GM19455 (cell line): ENCODE measurements at regions not wholly inside any gene's neighbourhood (a gene's known extent, or its start where the extent isn't known, plus 50 kb on each side); places are given as distances from the start of the nearest gene placed in this dataset.

Source experiments
- ATAC-seq: cut with Tn5 transposase; IDR thresholded peaks from one replicate; pipeline ENCODE4 v1.9.1; 2021; ENCODE audit not compliant: unreplicated experiment

GRCh38 chr20:39890697-39891096, 798.3 kb downstream of the MAFB start:
- ATAC-seq: no peak

- ATAC-seq: no peak
Observed at GRCh38 chr20:39888310-39888709, 800.7 kb downstream of the MAFB start.

- no peak for ATAC-seq
Observed at GRCh38 chr20:39886650-39887190, 802.3 kb downstream of the MAFB start.

GRCh38 chr20:39885975-39886649, 802.9 kb downstream of the MAFB start:
- ATAC-seq: no peak

GRCh38 chr20:39882806-39883205, 806.2 kb downstream of the MAFB start:
- no peak for ATAC-seq

GRCh38 chr20:39880890-39881289, 808.1 kb downstream of the MAFB start:
- no peak for ATAC-seq

GRCh38 chr20:39879296-39879695, 809.7 kb downstream of the MAFB start:
- ATAC-seq: no peak

- no peak for ATAC-seq
Observed at GRCh38 chr20:39878809-39879208, 810.2 kb downstream of the MAFB start.

GRCh38 chr20:39878320-39878719, 810.7 kb downstream of the MAFB start:
- ATAC-seq: no peak

- no peak for ATAC-seq
Observed at GRCh38 chr20:39877788-39878187, 811.2 kb downstream of the MAFB start.

- ATAC-seq: no peak
Observed at GRCh38 chr20:39876976-39877635, 811.9 kb downstream of the MAFB start.

- no peak for ATAC-seq
Observed at GRCh38 chr20:39875492-39876110, 813.4 kb downstream of the MAFB start.

GRCh38 chr20:39874049-39874893, 814.8 kb downstream of the MAFB start:
- ATAC-seq: peak; percentile 86

- ATAC-seq: no peak
Observed at GRCh38 chr20:39873286-39873685, 815.8 kb downstream of the MAFB start.

GRCh38 chr20:39871013-39871412, 818.0 kb downstream of the MAFB start:
- no peak for ATAC-seq

GRCh38 chr20:39865446-39865845, 823.6 kb downstream of the MAFB start:
- no peak for ATAC-seq

GRCh38 chr20:39862470-39862891, 826.6 kb downstream of the MAFB start:
- ATAC-seq: no peak

GRCh38 chr20:39861381-39861780, 827.7 kb downstream of the MAFB start:
- no peak for ATAC-seq

- no peak for ATAC-seq
Observed at GRCh38 chr20:39857835-39858234, 831.2 kb downstream of the MAFB start.

- no peak for ATAC-seq
Observed at GRCh38 chr20:39857187-39857586, 831.8 kb downstream of the MAFB start.

GRCh38 chr20:39855799-39856198, 833.2 kb downstream of the MAFB start:
- ATAC-seq: no peak
